ENCODE measurements at regions not wholly inside any gene's neighbourhood (a gene's known extent, or its start where the extent isn't known, plus 50 kb on each side); places are given as distances from the start of the nearest gene placed in this dataset.

- no peak for DNase-seq
- Histone ChIP-seq H3K36me3 (ENCODE audit: control insufficient read depth, insufficient read depth, low read length) (no peaks in the 10 kb centered on the region), H3K4me1 (ENCODE audit: control insufficient read depth, insufficient read depth, low read length, poor library complexity, severe bottlenecking) (no peaks in the 10 kb centered on the region), H3K27me3 (replicated peaks; ENCODE audit: control insufficient read depth, insufficient read depth, low read length, poor library complexity, severe bottlenecking) (no peaks in the 10 kb centered on the region), H3K9me3 (ENCODE audit: control insufficient read depth, low read length) (no peaks in the 10 kb centered on the region), H3K27ac (ENCODE audit: insufficient read depth, low read length, poor library complexity, severe bottlenecking) (no peak overlapping the region), H3K4me3 (ENCODE audit: insufficient read depth, low read depth, low read length, poor library complexity, severe bottlenecking) (no peak overlapping the region)
These were observed 413.8 kb upstream of the CDH4 start for GRCh38 chr20:60838297-60838696.

GRCh38 chr20:60840971-60841370, 411.1 kb upstream of the CDH4 start:
- H3K4me3 ChIP-seq (ENCODE audit: insufficient read depth, low read depth, low read length, poor library complexity, severe bottlenecking), result no peak overlapping the region
- no peaks in the 10 kb centered on the region for H3K36me3 ChIP-seq (ENCODE audit: control insufficient read depth, insufficient read depth, low read length)
- no peaks in the 10 kb centered on the region for H3K9me3 ChIP-seq (ENCODE audit: control insufficient read depth, low read length)
- no peaks in the 10 kb centered on the region for H3K27me3 ChIP-seq (replicated peaks; ENCODE audit: control insufficient read depth, insufficient read depth, low read length, poor library complexity, severe bottlenecking)
- no peaks in the 10 kb centered on the region for H3K4me1 ChIP-seq (ENCODE audit: control insufficient read depth, insufficient read depth, low read length, poor library complexity, severe bottlenecking)
- DNase-seq, result no peak
- H3K27ac ChIP-seq (ENCODE audit: insufficient read depth, low read length, poor library complexity, severe bottlenecking), result no peak overlapping the region

- H3K27ac ChIP-seq (ENCODE audit: insufficient read depth, low read length, poor library complexity, severe bottlenecking), result no peak overlapping the region
- H3K9me3 ChIP-seq (ENCODE audit: control insufficient read depth, low read length), result no peaks in the 10 kb centered on the region
- no peak for DNase-seq
- H3K4me1 ChIP-seq (ENCODE audit: control insufficient read depth, insufficient read depth, low read length, poor library complexity, severe bottlenecking), result no peaks in the 10 kb centered on the region
- H3K27me3 ChIP-seq (replicated peaks; ENCODE audit: control insufficient read depth, insufficient read depth, low read length, poor library complexity, severe bottlenecking), result no peaks in the 10 kb centered on the region
- H3K36me3 ChIP-seq (ENCODE audit: control insufficient read depth, insufficient read depth, low read length), result no peaks in the 10 kb centered on the region
- H3K4me3 ChIP-seq (ENCODE audit: insufficient read depth, low read depth, low read length, poor library complexity, severe bottlenecking), result no peak overlapping the region
These were observed 406.9 kb upstream of the CDH4 start for GRCh38 chr20:60845146-60845545.

GRCh38 chr20:60851826-60852704, 400.0 kb upstream of the CDH4 start:
- H3K9me3 ChIP-seq (ENCODE audit: control insufficient read depth, low read length), result no peaks in the 10 kb centered on the region

GRCh38 chr20:60857708-60858107, 394.4 kb upstream of the CDH4 start:
- Histone ChIP-seq H3K4me1 (ENCODE audit: control insufficient read depth, insufficient read depth, low read length, poor library complexity, severe bottlenecking) (no peaks in the 10 kb centered on the region), H3K27me3 (replicated peaks; ENCODE audit: control insufficient read depth, insufficient read depth, low read length, poor library complexity, severe bottlenecking) (no peaks in the 10 kb centered on the region), H3K9me3 (ENCODE audit: control insufficient read depth, low read length) (no peaks in the 10 kb centered on the region), H3K27ac (ENCODE audit: insufficient read depth, low read length, poor library complexity, severe bottlenecking) (no peak overlapping the region), H3K36me3 (ENCODE audit: control insufficient read depth, insufficient read depth, low read length) (no peaks in the 10 kb centered on the region), H3K4me3 (ENCODE audit: insufficient read depth, low read depth, low read length, poor library complexity, severe bottlenecking) (no peak overlapping the region)
- DNase-seq, result no peak

More at GRCh38 chr20:60851826-60852704, 400.0 kb upstream of the CDH4 start:
- H3K4me1 ChIP-seq (ENCODE audit: control insufficient read depth, insufficient read depth, low read length, poor library complexity, severe bottlenecking), result no peaks in the 10 kb centered on the region
- no peaks in the 10 kb centered on the region for H3K27me3 ChIP-seq (replicated peaks; ENCODE audit: control insufficient read depth, insufficient read depth, low read length, poor library complexity, severe bottlenecking)
- no peak for DNase-seq
- no peak overlapping the region for H3K4me3 ChIP-seq (ENCODE audit: insufficient read depth, low read depth, low read length, poor library complexity, severe bottlenecking)
- H3K36me3 ChIP-seq (ENCODE audit: control insufficient read depth, insufficient read depth, low read length), result no peaks in the 10 kb centered on the region
- no peak overlapping the region for H3K27ac ChIP-seq (ENCODE audit: insufficient read depth, low read length, poor library complexity, severe bottlenecking)

GRCh38 chr20:60862601-60863000, 389.5 kb upstream of the CDH4 start:
- DNase-seq, result no peak
- Histone ChIP-seq H3K4me3 (ENCODE audit: insufficient read depth, low read depth, low read length, poor library complexity, severe bottlenecking) (no peak overlapping the region), H3K9me3 (ENCODE audit: control insufficient read depth, low read length) (no peaks in the 10 kb centered on the region), H3K27me3 (replicated peaks; ENCODE audit: control insufficient read depth, insufficient read depth, low read length, poor library complexity, severe bottlenecking) (no peaks in the 10 kb centered on the region), H3K27ac (ENCODE audit: insufficient read depth, low read length, poor library complexity, severe bottlenecking) (no peak overlapping the region), H3K36me3 (ENCODE audit: control insufficient read depth, insufficient read depth, low read length) (no peaks in the 10 kb centered on the region), H3K4me1 (ENCODE audit: control insufficient read depth, insufficient read depth, low read length, poor library complexity, severe bottlenecking) (no peaks in the 10 kb centered on the region)

GRCh38 chr20:60863548-60863947, 388.5 kb upstream of the CDH4 start:
- no peak overlapping the region for H3K4me3 ChIP-seq (ENCODE audit: insufficient read depth, low read depth, low read length, poor library complexity, severe bottlenecking)
- H3K4me1 ChIP-seq (ENCODE audit: control insufficient read depth, insufficient read depth, low read length, poor library complexity, severe bottlenecking), result no peaks in the 10 kb centered on the region
- H3K27me3 ChIP-seq (replicated peaks; ENCODE audit: control insufficient read depth, insufficient read depth, low read length, poor library complexity, severe bottlenecking), result no peaks in the 10 kb centered on the region
- H3K27ac ChIP-seq (ENCODE audit: insufficient read depth, low read length, poor library complexity, severe bottlenecking), result no peak overlapping the region
- no peaks in the 10 kb centered on the region for H3K9me3 ChIP-seq (ENCODE audit: control insufficient read depth, low read length)
- no peaks in the 10 kb centered on the region for H3K36me3 ChIP-seq (ENCODE audit: control insufficient read depth, insufficient read depth, low read length)
- no peak for DNase-seq

GRCh38 chr20:60867589-60867988, 384.5 kb upstream of the CDH4 start:
- no peak for DNase-seq
- Histone ChIP-seq H3K4me1 (ENCODE audit: control insufficient read depth, insufficient read depth, low read length, poor library complexity, severe bottlenecking) (no peaks in the 10 kb centered on the region), H3K36me3 (ENCODE audit: control insufficient read depth, insufficient read depth, low read length) (no peaks in the 10 kb centered on the region), H3K4me3 (ENCODE audit: insufficient read depth, low read depth, low read length, poor library complexity, severe bottlenecking) (no peak overlapping the region), H3K27ac (ENCODE audit: insufficient read depth, low read length, poor library complexity, severe bottlenecking) (no peak overlapping the region), H3K27me3 (replicated peaks; ENCODE audit: control insufficient read depth, insufficient read depth, low read length, poor library complexity, severe bottlenecking) (no peaks in the 10 kb centered on the region), H3K9me3 (ENCODE audit: control insufficient read depth, low read length) (no peaks in the 10 kb centered on the region)

GRCh38 chr20:60868316-60868891, 383.7 kb upstream of the CDH4 start:
- Histone ChIP-seq H3K9me3 (ENCODE audit: control insufficient read depth, low read length) (no peaks in the 10 kb centered on the region), H3K4me1 (ENCODE audit: control insufficient read depth, insufficient read depth, low read length, poor library complexity, severe bottlenecking) (no peaks in the 10 kb centered on the region), H3K4me3 (ENCODE audit: insufficient read depth, low read depth, low read length, poor library complexity, severe bottlenecking) (no peak overlapping the region), H3K36me3 (ENCODE audit: control insufficient read depth, insufficient read depth, low read length) (no peaks in the 10 kb centered on the region), H3K27me3 (replicated peaks; ENCODE audit: control insufficient read depth, insufficient read depth, low read length, poor library complexity, severe bottlenecking) (no peaks in the 10 kb centered on the region), H3K27ac (ENCODE audit: insufficient read depth, low read length, poor library complexity, severe bottlenecking) (no peak overlapping the region)
- DNase-seq, result no peak

- no peaks in the 10 kb centered on the region for H3K9me3 ChIP-seq (ENCODE audit: control insufficient read depth, low read length)
- DNase-seq, result no peak
- no peaks in the 10 kb centered on the region for H3K27me3 ChIP-seq (replicated peaks; ENCODE audit: control insufficient read depth, insufficient read depth, low read length, poor library complexity, severe bottlenecking)
- H3K4me1 ChIP-seq (ENCODE audit: control insufficient read depth, insufficient read depth, low read length, poor library complexity, severe bottlenecking), result no peaks in the 10 kb centered on the region
- no peak overlapping the region for H3K27ac ChIP-seq (ENCODE audit: insufficient read depth, low read length, poor library complexity, severe bottlenecking)
- H3K36me3 ChIP-seq (ENCODE audit: control insufficient read depth, insufficient read depth, low read length), result no peaks in the 10 kb centered on the region
- no peak overlapping the region for H3K4me3 ChIP-seq (ENCODE audit: insufficient read depth, low read depth, low read length, poor library complexity, severe bottlenecking)
These were observed 383.0 kb upstream of the CDH4 start for GRCh38 chr20:60869087-60869486.

Measured in effector memory CD4-positive, alpha-beta T cell (primary cell).